GM12878 (cell line): ENCODE measurements at regions not wholly inside any gene's neighbourhood (a gene's known extent, or its start where the extent isn't known, plus 50 kb on each side); places are given as distances from the start of the nearest gene placed in this dataset.

Source experiments
- ATAC-seq: fragments of 200-7000 bp; cut with Tn5 transposase; 3 replicates; pipeline ENCODE4 v1.9.1; 2020; ENCODE audit warnings: mild to moderate bottlenecking, moderate library complexity
- BruUV-seq: library from RNA; stranded (reverse); fragments of 400-500 nt; replicated peaks from 2 replicates; lab custom pipeline; 2021; lab: Mats Ljungman, UMichigan
- CTCF ChIA-PET: fragments of 300-600 bp; sonication (Branson Sonifier 250); formaldehyde crosslinking; extraction: SDS; loops from one replicate; lab custom pipeline; 2021; ENCODE audit warnings: inconsistent platforms; lab: Yijun Ruan, JAX
- POLR2A ChIA-PET: fragments of 350-600 bp; formaldehyde crosslinking; extraction: SDS; loops from one replicate; lab custom pipeline; 2021; ENCODE audit warnings: inconsistent platforms; lab: Charles Lee
- RAD21 ChIA-PET: fragments of 300-600 bp; sonication (Branson Sonifier 250); formaldehyde crosslinking; loops from one replicate; lab custom pipeline; 2023; ENCODE audit warnings: antibody characterized with exemption; ENCODE audit not compliant: unreplicated experiment; lab: Charles Lee
- SMC1A ChIA-PET: fragments of 300-600 bp; sonication (Branson Sonifier 250); formaldehyde crosslinking; loops from one replicate; lab custom pipeline; 2023; ENCODE audit not compliant: unreplicated experiment, uncharacterized antibody; lab: Charles Lee
- DNase-seq: peaks from one replicate; pipeline ENCODE4 v3.0.0-alpha.2; 2011; ENCODE audit warnings: low read depth, low spot score
- FAIRE-seq: peaks from 3 replicates; lab custom pipeline; 2011; peaks lifted over from hg19 to GRCh38; lab: Jason Lieb, UNC
- H2AFZ ChIP-seq: 2 replicates; pipeline ENCODE4 v1.6.0; 2011; ENCODE audit warnings: low read depth, low read length, control low read depth; ENCODE audit not compliant: control insufficient read depth
- H3K27ac ChIP-seq: 2 replicates; pipeline ENCODE4 v1.5.1; 2011; ENCODE audit warnings: control low read depth; ENCODE audit not compliant: control insufficient read depth, insufficient read depth
- H3K27me3 ChIP-seq, 2 experiments: replicated peaks in 1 of 2; 2 replicates each; pipeline versions ENCODE4 v1.6.0 to v1.6.1; 2011; ENCODE audit warnings: low read length in 1 of 2; ENCODE audit not compliant: control insufficient read depth in 2 of 2, insufficient read depth in 2 of 2
- H3K36me3 ChIP-seq, 2 experiments: 2 replicates each; pipeline ENCODE4 v1.5.1; 2011; ENCODE audit warnings: low read length in 1 of 2; ENCODE audit not compliant: control insufficient read depth in 2 of 2, insufficient read depth in 2 of 2
- H3K4me1 ChIP-seq: 2 replicates; pipeline ENCODE4 v1.6.1; 2011; ENCODE audit warnings: mild to moderate bottlenecking, low read length, moderate library complexity, mixed read lengths; ENCODE audit not compliant: control insufficient read depth, insufficient read depth
- H3K4me2 ChIP-seq: 2 replicates; pipeline ENCODE4 v1.6.0; 2011; ENCODE audit warnings: control low read depth; ENCODE audit not compliant: control insufficient read depth, insufficient read depth
- H3K4me3 ChIP-seq: fragments of 200-600 bp; sonication (generic); 2 replicates; pipeline ENCODE4 v1.5.1; 2016
- H3K79me2 ChIP-seq: 2 replicates; pipeline ENCODE4 v1.6.0; 2011; ENCODE audit warnings: low read length; ENCODE audit not compliant: control insufficient read depth, insufficient read depth
- H3K9ac ChIP-seq: 2 replicates; pipeline ENCODE4 v1.8.0; 2011; ENCODE audit warnings: low read length, control low read depth, mixed read lengths; ENCODE audit not compliant: control insufficient read depth, insufficient read depth
- H3K9me3 ChIP-seq: replicated peaks from 3 replicates; pipeline ENCODE4 v1.5.1; 2011; ENCODE audit warnings: mild to moderate bottlenecking, low read length; ENCODE audit not compliant: control insufficient read depth, insufficient read depth
- H4K20me1 ChIP-seq: 2 replicates; pipeline ENCODE4 v1.6.0; 2011; ENCODE audit not compliant: control insufficient read depth, insufficient read depth
- ASH2L ChIP-seq: fragments of 300-600, 200-600 bp; sonication (generic); IDR thresholded peaks from 2 replicates; pipeline ENCODE4 v1.6.1; 2017; ENCODE audit warnings: low read depth, mild to moderate bottlenecking, borderline replicate concordance
- BMI1 ChIP-seq: fragments of 450-650 bp; IDR thresholded peaks from 2 replicates; pipeline ENCODE4 v1.6.1; 2016; ENCODE audit warnings: mild to moderate bottlenecking, moderate library complexity, borderline replicate concordance
- CBX3 ChIP-seq: fragments of 200-600 bp; sonication (generic); IDR thresholded peaks from 2 replicates; pipeline ENCODE4 v1.6.1; 2016; ENCODE audit warnings: low read depth, borderline replicate concordance
- CREM ChIP-seq: IDR thresholded peaks from 2 replicates; pipeline ENCODE4 v1.6.1; 2014; ENCODE audit warnings: antibody characterized with exemption, low read depth
- FOXM1 ChIP-seq: IDR thresholded peaks from 2 replicates; pipeline ENCODE4 v1.6.1; 2012; ENCODE audit warnings: low read depth, mild to moderate bottlenecking, inconsistent platforms, low read length, moderate library complexity
- IKZF2 ChIP-seq, 2 experiments: fragments of 450-650 bp; IDR thresholded peaks; 2 replicates each; pipeline ENCODE4 v1.6.1; 2017; ENCODE audit warnings: mild to moderate bottlenecking in 2 of 2, moderate library complexity in 2 of 2
- JUNB ChIP-seq: IDR thresholded peaks from 2 replicates; pipeline ENCODE4 v1.6.1; 2016; ENCODE audit warnings: antibody characterized with exemption, mild to moderate bottlenecking
- KAT2A ChIP-seq: conservative IDR thresholded peaks from 2 replicates; pipeline ENCODE4 v1.6.1; 2011; ENCODE audit warnings: low read depth, low read length; ENCODE audit not compliant: control insufficient read depth
- MYB ChIP-seq: fragments of 150-350 bp; IDR thresholded peaks from 2 replicates; pipeline ENCODE4 v1.6.1; 2014; ENCODE audit warnings: mild to moderate bottlenecking, low read depth, low read length, borderline replicate concordance
- POLR2AphosphoS2 ChIP-seq: IDR thresholded peaks from 2 replicates; pipeline ENCODE4 v1.6.1; 2011; ENCODE audit warnings: low read depth, mild to moderate bottlenecking, low read length, improper control_type of control experiment, moderate library complexity
- POLR2AphosphoS5 ChIP-seq: IDR thresholded peaks from 2 replicates; pipeline ENCODE4 v1.6.1; 2011; ENCODE audit warnings: mild to moderate bottlenecking, low read length, inconsistent platforms
- RUNX3 ChIP-seq: IDR thresholded peaks from 2 replicates; pipeline ENCODE4 v1.6.1; 2012; ENCODE audit warnings: low read length, inconsistent platforms
- TARDBP ChIP-seq: IDR thresholded peaks from 2 replicates; pipeline ENCODE4 v1.6.1; 2016; ENCODE audit warnings: borderline replicate concordance
- YBX1 ChIP-seq: fragments of 450-650 bp; IDR thresholded peaks from 2 replicates; pipeline ENCODE4 v1.6.1; 2016; ENCODE audit warnings: antibody characterized with exemption
- WGBS: methylation state at CpG from one replicate; pipeline ENCODE4 v1.1.6; 2016; ENCODE audit warnings: low lambda C conversion rate; ENCODE audit not compliant: insufficient replicate concordance, insufficient coverage; ENCODE audit errors: missing lambda C conversion rate; 5-methylcytosine and 5-hydroxymethylcytosine counted together
- in situ Hi-C: fragments of 300-500 bp; cut with MboI; formaldehyde crosslinking; loops from 9 replicates; pipeline ENCODE4 v1.14.3; 2018; ENCODE audit warnings: mixed read lengths
- intact Hi-C: fragments of 100-400 bp; cut with micrococcal nuclease; formaldehyde crosslinking; loops from one replicate; pipeline ENCODE4 v1.14.2; 2022; ENCODE audit not compliant: unreplicated experiment
- TF ChIP-seq, protein P1 (sequence below): IDR thresholded peaks from 2 replicates; pipeline ENCODE4 v1.6.1; 2012; ENCODE audit warnings: low read depth, low read length, improper control_type of control experiment

DNA sequence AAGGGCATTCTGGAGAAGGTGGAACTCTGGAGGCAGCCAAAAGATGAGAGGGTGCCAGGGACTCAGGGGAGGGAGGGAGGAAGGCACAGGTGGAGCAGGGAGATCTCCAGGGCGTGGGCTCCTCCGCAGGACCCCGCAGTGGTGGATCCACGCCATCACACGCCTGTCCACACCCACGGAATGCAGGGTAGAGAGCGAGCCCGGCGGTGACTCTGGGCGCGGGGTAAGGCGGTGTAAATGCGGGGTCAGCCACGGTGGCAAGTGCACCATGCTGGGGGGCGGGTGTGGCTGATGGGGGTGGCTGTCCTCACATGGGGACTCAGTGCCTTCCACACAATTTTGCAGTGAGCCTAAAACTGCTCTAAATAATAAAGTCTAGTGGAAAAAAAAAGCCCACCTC is 105.1 kb upstream of the TTC34 start:
- H3K4me3 ChIP-seq = no peak overlapping the region
- no peak overlapping the region for H2AFZ ChIP-seq
- ATAC-seq = no peak
- FAIRE-seq = no peak
- H3K27me3 ChIP-seq = no peaks in the 10 kb centered on the region
- in situ Hi-C loops (no loop called here), intact Hi-C loops (no loop called here)
- no peaks in the 10 kb centered on the region for H3K79me2 ChIP-seq
- TF ChIP-seq CBX3 (no peak), POLR2AphosphoS2 (no peak), RUNX3 (no peak), ASH2L (no peak), YBX1 (no peak), CREM (no peak), KAT2A (no peak), BMI1 (no peak), JUNB (no peak), FOXM1 (no peak), POLR2AphosphoS5 (no peak), MYB (no peak), IKZF2 (IDR thresholded peaks at IDR 0.05) (no peak), TARDBP (no peak)
- TF ChIP-seq, protein P1, sequence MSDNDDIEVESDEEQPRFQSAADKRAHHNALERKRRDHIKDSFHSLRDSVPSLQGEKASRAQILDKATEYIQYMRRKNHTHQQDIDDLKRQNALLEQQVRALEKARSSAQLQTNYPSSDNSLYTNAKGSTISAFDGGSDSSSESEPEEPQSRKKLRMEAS = no peak
- no peak for DNase-seq
- ChIA-PET RAD21 (no interaction called here), POLR2A (no interaction called here), SMC1A (no interaction called here), CTCF (no interaction called here)
- H3K9ac ChIP-seq = no peak overlapping the region
- H3K4me1 ChIP-seq = no peaks in the 10 kb centered on the region
- H3K9me3 ChIP-seq = no peaks in the 10 kb centered on the region; the same call in 2 of the 3 replicates
- 63% methylated on average over 15 of the region's 15 CpGs for WGBS
- no TSS peak for BruUV-seq
- no peaks in the 10 kb centered on the region for H4K20me1 ChIP-seq
- H3K36me3 ChIP-seq = no peaks in the 10 kb centered on the region
- H3K4me2 ChIP-seq = no peak overlapping the region
- H3K27ac ChIP-seq = no peak overlapping the region
